ENCODE measurements at regions not wholly inside any gene's neighbourhood (a gene's known extent, or its start where the extent isn't known, plus 50 kb on each side); places are given as distances from the start of the nearest gene placed in this dataset.

DNA sequence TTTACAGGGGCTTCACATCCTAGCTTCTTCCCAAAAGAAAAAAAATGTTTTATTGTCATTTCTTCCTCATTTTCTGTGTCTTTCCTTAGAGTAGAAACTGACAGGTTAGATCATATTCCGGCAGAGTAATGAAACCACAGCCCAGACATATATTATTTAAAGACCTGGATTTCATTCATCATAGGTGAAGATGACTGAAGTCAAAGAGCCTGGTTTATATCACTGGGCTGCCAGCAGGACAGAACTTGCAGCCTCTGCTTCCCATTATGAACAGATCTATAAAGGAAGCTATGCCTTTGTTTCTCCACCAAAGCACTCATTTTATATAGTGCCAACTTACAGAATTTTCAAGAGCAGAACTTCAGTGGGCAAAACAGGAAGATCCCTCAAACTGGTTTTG, 137.9 kb downstream of the METTL4 start:
- in situ Hi-C loops (cut with HindIII; ENCODE audit: low pct_unique_long_range_greater_than_20kb, low sequenced_read_pairs) = no loop called here
- DNase-seq (ENCODE audit: low read depth, low spot score) = no peak

DNA sequence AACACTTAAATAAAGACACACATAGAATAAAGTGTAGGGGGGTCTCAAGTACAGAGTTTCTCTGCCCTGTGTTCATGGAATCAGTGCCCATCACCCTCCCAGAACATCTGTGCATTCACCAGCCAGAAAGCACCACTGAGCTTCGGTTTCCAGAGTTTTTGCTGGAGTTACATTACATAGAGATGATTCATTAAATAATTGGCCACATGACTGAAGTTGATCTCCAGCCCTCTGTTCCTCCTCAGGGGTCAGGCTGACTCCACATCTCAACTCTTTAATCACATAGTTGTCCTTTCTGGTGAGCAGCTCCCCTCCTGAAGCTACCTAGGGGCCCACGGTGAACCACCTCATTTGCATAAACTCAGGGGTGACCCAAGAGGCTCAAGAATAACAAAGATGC, 129.8 kb downstream of the METTL4 start:
- in situ Hi-C loops (cut with HindIII; ENCODE audit: low pct_unique_long_range_greater_than_20kb, low sequenced_read_pairs) = no loop called here
- no peak for DNase-seq (ENCODE audit: low read depth, low spot score)

DNA sequence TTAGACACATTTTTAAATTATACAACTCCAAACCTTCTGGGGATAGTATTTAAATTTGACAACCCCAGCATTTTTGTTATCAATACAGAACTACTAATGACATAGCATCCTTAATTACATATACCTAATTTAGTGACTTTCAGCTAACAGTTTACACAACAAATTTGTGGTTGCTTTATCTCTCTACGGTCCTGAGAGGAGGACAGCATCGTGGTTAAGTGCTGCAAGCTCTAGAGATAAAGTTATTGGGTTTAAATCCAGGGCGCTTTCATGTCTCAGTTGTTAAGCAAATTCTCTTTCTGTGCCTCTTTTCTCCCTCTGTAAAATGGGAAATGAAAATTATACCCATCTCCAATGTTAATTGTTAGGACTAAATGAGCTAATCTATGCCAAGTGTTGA, 129.3 kb downstream of the METTL4 start:
- in situ Hi-C loops (cut with HindIII; ENCODE audit: low pct_unique_long_range_greater_than_20kb, low sequenced_read_pairs) = no loop called here
- no peak for DNase-seq (ENCODE audit: low read depth, low spot score)

DNA sequence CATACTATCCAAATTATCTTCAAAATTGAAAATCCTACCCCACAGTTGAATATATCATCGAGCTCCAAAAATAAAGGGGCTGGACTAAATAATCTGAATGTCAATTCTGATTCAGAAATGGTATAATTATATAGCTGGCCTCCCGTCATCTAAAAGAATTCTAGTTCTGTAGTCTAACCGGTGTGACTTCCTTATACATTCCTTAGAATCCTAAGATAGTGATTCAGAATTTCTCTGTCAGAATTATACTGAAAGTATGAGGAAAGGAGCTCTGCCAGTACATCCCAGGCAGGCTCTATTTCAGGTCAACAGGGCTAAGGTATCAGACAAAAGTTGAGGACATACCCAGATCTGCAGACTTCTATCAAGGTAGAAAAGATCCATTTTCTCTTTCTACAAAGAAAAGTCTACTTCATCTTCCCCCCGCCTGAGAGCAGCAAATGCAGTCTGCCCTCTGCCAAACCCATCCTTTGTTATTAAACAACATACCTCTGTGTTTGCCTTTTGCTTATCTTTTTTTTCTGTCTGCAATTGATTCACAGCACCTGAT, 128.5 kb downstream of the METTL4 start:
- in situ Hi-C loops (cut with HindIII; ENCODE audit: low pct_unique_long_range_greater_than_20kb, low sequenced_read_pairs) = no loop called here
- DNase-seq (ENCODE audit: low read depth, low spot score) = no peak

DNA sequence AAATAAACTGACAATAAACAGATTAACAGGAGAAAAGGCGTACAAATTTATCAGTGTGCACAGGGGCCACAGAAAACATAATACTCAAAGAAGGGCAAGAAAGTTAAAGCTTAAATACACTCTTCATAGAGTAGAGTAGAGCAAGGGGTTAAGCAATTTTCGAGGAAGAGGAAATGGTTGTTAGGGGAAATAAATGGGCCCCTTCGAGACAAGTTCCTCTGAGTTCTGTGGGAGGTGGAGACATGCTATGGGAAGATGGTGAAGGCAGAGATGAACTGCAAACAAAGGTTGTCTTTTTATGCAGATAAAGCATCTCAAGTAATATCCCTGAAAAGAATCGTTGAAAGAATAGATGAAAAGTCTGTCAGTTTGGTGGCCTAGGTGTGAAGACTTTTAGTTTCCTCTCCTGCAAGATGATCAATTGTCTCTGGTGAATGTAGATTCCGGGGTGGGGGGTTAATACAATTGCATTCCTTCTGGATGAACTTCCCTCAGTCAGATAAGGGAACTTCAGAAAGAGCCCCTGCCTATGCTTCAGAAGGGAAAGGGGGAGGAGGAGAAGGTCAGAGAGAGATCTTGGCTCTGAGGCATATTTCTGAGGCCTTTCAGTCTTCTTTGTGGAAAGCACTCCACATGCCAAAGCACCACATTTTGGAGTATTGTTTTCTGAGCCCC, 127.0 kb downstream of the METTL4 start:
- in situ Hi-C loops (cut with HindIII; ENCODE audit: low pct_unique_long_range_greater_than_20kb, low sequenced_read_pairs) = no loop called here
- no peak for DNase-seq (ENCODE audit: low read depth, low spot score)

DNA sequence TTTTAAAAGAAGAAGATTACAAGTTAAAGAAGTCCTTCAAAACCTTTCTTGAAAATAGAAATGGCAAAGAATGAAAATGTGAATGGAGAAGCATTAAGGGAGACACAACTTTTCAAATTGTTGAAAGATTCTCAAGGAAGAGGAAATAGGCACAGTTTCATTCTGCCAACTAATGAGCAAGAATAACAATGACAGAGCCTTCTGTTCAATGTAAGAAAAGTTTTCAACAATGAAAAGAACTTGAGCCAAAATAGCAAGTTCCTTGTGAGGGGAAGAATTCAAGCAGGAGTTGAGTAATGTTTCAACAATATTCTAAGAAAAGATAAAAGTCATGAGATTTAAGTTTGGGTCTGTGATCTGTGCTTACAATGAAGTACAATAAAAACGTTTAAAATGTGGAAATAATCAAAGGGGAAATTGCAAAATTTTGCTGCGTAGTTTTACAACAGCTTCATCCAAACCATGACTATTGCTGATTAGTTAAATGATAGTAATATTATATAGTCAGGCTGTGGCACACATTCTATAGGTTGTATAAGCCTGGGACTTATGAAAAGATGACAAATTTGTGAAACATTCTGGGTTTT, 122.6 kb downstream of the METTL4 start:
- in situ Hi-C loops (cut with HindIII; ENCODE audit: low pct_unique_long_range_greater_than_20kb, low sequenced_read_pairs) = no loop called here
- no peak for DNase-seq (ENCODE audit: low read depth, low spot score)

DNA sequence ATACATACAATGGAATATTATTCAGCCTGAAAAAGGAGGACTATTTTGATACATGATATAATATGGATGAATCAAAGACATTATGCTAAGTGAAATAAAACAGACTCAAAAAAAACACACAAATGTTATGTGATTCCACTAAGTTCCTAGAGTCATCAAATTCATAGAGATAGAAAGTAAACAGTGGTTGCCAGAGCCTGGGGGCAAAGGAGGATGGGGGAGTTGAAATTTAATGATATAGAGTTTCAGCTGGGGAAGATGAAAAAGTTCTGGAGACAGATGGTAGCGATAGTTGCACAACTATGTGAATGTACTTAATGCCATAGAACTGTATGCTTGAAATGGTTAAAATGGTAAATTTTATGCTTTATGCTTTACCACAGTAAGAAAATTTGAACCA, 119.7 kb downstream of the METTL4 start:
- in situ Hi-C loops (cut with HindIII; ENCODE audit: low pct_unique_long_range_greater_than_20kb, low sequenced_read_pairs) = no loop called here
- no peak for DNase-seq (ENCODE audit: low read depth, low spot score)

DNA sequence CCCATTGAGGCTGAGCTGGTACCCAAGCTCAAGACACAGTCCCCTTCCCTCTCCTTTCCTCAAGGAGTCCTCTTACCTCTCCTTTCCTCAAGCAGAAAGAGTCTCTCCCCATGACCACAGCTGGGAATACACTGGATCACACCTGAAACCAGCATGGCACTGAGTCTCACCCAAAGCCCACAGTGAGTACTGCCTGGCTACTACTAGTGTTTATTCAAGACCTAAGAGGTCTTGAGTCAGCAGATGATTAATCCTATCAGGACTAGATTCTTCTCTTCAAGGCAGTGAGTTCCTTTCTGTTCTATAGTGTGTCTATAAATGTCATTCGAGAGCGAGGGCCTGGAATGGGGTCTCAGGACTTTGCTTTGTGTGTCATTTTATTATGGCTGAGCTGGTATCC, 111.4 kb downstream of the METTL4 start:
- DNase-seq (ENCODE audit: low read depth, low spot score) = no peak
- in situ Hi-C loops (cut with HindIII; ENCODE audit: low pct_unique_long_range_greater_than_20kb, low sequenced_read_pairs) = no loop called here

DNA sequence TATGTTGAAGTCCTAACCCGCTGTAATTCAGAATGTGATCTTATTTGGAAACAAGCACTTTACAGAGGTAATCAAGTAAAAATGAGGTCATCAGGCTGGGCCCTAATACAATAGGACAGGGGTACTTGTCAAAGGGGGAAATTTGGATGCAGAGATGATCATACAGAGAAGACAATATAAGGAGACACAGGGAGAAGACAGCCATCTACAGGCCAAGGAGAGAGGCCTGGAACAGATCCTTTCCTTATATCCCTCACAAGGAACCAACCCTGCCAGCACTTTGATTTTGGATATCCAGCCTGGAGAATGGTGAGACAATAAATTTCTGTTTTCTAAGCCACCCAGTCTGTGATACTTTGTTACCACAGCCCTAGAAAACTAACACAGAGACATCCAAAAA, 104.3 kb downstream of the METTL4 start:
- peak; percentile 6 for DNase-seq (ENCODE audit: low read depth, low spot score)
- in situ Hi-C loops (cut with HindIII; ENCODE audit: low pct_unique_long_range_greater_than_20kb, low sequenced_read_pairs) = no loop called here

DNA sequence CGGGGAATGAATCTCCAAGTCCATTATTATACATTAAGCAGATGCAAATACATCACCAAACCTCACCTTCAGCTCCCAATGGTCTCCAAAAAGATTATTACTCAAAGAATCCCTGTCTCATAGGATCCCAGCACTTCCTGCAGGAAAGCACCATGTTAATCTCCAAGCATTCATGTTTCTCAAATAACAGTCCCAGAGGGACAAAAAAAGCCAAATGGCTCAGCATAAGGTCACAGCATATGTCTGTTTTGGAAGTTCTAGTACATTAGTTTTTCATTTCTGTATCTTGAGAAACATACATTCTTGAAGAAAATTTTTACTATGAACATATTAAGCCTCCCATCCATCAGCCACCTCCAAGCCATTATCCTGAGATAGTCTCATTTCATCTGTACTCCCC, 103.3 kb downstream of the METTL4 start:
- in situ Hi-C loops (cut with HindIII; ENCODE audit: low pct_unique_long_range_greater_than_20kb, low sequenced_read_pairs) = no loop called here
- no peak for DNase-seq (ENCODE audit: low read depth, low spot score)

DNA sequence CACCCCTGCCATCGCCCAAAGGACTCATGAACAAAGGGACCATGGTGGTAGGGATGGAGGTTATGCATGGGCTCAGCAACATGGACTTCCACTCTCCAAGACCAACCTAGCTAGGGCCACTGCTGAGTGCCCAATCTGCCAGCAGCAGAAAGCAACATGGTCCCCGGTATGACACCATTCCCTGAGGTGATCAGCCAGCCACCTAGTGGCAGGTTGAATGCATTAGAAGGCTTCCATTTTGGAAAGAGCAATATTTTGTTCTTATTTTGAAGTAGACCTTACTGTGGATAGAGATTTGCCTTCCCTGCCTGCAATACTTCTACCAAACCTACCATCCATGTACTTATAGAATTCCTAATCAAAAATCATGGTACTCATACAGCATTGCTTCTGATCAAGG, 99.8 kb downstream of the METTL4 start:
- in situ Hi-C loops (cut with HindIII; ENCODE audit: low pct_unique_long_range_greater_than_20kb, low sequenced_read_pairs) = no loop called here
- DNase-seq (ENCODE audit: low read depth, low spot score) = peak; percentile 32

DNA sequence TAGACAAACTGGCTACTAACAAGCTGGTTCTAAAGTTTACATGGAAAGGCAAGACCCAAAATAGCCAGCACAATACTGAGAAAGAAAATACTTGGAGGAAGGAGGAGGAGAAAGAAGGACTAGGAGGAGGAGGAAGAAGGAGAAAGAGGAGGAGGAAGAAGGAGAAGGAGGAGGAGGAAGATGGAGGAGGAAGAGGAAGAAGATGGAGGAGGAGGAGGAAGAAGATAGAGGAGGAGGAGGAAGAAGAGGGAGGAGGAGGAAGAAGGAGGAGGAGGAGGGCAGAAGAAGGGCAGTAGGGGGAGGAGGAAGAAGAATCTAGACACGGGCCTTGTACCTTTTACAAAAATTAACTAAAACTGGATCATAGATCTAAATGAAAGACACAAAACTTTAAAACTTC, 92.6 kb downstream of the METTL4 start:
- in situ Hi-C loops (cut with HindIII; ENCODE audit: low pct_unique_long_range_greater_than_20kb, low sequenced_read_pairs) = no loop called here
- no peak for DNase-seq (ENCODE audit: low read depth, low spot score)

DNA sequence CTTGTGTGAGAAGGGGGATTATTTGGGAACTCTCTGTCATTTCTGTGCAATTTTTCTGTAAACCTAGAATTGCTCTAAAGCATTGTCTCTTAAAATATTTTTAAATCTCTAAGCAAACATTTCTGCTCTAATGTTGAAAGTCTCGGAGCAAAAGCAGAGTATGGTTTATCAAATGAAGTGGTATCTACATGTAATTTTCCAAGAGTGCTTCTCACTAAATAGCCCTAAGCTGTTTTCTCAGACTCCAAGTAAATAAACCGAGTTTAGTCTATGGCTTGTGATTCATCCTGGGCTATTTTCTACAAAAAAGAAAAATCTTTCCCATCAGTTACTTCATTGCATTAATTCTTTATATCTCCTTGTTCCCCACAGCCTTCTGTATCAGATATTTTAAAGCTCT, 90.8 kb downstream of the METTL4 start:
- DNase-seq (ENCODE audit: low read depth, low spot score) = no peak
- in situ Hi-C loops (cut with HindIII; ENCODE audit: low pct_unique_long_range_greater_than_20kb, low sequenced_read_pairs) = no loop called here

DNA sequence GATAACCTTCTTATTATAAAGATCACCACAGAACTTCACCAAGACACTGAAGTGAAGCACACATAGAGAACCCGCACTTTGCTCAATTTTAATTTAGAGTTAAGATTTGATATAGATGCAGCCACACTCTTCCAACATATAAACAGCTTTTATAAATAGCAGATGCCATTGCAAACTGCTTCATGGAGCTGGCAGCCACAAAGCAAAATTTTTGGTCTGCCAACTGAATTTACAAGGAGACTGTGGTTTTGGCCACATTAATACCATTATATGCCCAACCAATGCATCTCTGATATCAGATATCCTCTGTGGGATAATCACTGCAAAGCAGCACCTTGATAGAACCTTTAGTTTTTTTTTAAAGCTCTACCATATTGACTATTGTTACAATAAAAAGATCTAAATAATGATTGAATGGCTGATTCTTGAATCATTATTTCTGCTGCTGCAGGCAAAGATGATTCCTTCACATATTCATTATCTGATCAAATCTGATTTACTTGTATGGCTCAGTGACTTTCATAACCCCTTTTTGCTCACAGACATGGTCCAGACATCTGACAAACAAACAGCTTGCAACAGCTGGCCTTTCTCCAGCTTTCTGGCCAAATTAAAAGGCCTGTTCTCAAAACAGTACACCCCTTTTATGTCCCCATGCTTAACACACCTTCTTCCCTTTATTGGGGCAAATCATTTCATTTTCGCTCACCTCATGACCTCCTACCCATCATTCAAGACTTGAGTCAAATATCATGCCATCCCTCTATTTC, 88.4 kb downstream of the METTL4 start:
- no peak for DNase-seq (ENCODE audit: low read depth, low spot score)
- in situ Hi-C loops (cut with HindIII; ENCODE audit: low pct_unique_long_range_greater_than_20kb, low sequenced_read_pairs) = no loop called here

DNA sequence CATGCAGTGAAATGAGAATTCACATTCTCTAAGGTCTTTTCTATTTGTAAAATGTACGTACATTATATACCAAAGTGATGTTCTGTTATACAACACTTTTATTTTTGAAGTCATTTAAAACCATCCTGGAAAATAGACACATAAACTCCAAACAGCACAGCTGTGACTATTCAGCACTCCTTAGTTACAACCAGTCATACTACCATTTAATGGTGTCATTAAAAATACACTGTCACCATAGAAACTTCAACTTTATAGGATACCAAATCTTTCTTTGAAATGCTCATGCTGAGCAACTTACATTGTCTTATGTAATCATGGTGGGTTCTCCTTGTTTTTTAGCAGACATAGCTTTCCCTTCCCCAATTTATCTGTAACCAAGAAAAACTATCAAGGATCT, 85.3 kb downstream of the METTL4 start:
- DNase-seq (ENCODE audit: low read depth, low spot score) = no peak
- in situ Hi-C loops (cut with HindIII; ENCODE audit: low pct_unique_long_range_greater_than_20kb, low sequenced_read_pairs) = no loop called here

DNA sequence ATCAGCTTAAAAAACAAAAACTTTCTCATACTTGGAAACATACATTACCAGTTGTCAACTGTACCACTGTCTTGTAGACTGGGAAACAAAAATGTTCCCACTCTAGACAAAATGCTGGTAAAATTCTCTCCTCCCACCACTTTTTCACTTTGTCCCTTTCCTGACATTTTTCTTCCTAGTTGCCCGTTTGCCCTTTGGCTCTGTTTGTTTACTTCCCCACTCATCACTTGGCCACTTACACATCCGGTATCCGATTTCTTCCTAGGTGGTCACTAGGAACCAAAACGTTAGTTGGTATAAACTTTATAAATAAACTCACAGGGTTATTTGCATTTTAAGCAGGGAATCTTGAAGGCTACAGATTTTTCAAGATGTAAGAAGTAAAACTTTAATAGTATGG, 84.9 kb downstream of the METTL4 start:
- no peak for DNase-seq (ENCODE audit: low read depth, low spot score)
- in situ Hi-C loops (cut with HindIII; ENCODE audit: low pct_unique_long_range_greater_than_20kb, low sequenced_read_pairs) = no loop called here
